D721Med (cell line): ENCODE measurements at regions not wholly inside any gene's neighbourhood (a gene's known extent, or its start where the extent isn't known, plus 50 kb on each side); places are given as distances from the start of the nearest gene placed in this dataset.

Experiments used
- DNase-seq: peaks from one replicate; pipeline ENCODE4 v3.0.0; 2011; ENCODE audit warnings: low spot score; ENCODE audit not compliant: insufficient read length
- FAIRE-seq: peaks from 2 replicates; lab custom pipeline; 2011; peaks lifted over from hg19 to GRCh38; lab: Jason Lieb, UNC
- CTCF ChIP-seq: IDR thresholded peaks from 2 replicates; pipeline ENCODE4 v1.5.1; 2012; ENCODE audit warnings: mild to moderate bottlenecking, control low read depth; ENCODE audit not compliant: insufficient read depth; ENCODE audit errors: missing control alignments

- no peak for TF ChIP-seq CTCF
- DNase-seq, result no peak
- FAIRE-seq, result no peak
These were observed 105.0 kb upstream of the DNAJC10 start for GRCh38 chr2:182611009-182611408.

- DNase-seq, result no peak
- TF ChIP-seq CTCF, result no peak
- FAIRE-seq, result no peak
These were observed 101.0 kb upstream of the DNAJC10 start for GRCh38 chr2:182615036-182615435.

GRCh38 chr2:182616471-182617393 lies 99.3 kb upstream of the DNAJC10 start:
- no peak for TF ChIP-seq CTCF
- FAIRE-seq (no peak), DNase-seq (no peak)

GRCh38 chr2:182618672-182619079 lies 97.4 kb upstream of the DNAJC10 start:
- DNase-seq, result no peak
- no peak for TF ChIP-seq CTCF
- no peak for FAIRE-seq

- DNase-seq (no peak), FAIRE-seq (no peak)
- TF ChIP-seq CTCF, result no peak
These were observed 96.8 kb upstream of the DNAJC10 start for GRCh38 chr2:182619276-182619675.

- no peak for FAIRE-seq
- no peak for DNase-seq
- no peak for TF ChIP-seq CTCF
These were observed 94.9 kb upstream of the DNAJC10 start for GRCh38 chr2:182621191-182621590.

GRCh38 chr2:182621810-182622209 lies 94.2 kb upstream of the DNAJC10 start:
- no peak for DNase-seq
- no peak for TF ChIP-seq CTCF
- FAIRE-seq, result no peak
